ENCODE measurements at regions not wholly inside any gene's neighbourhood (a gene's known extent, or its start where the extent isn't known, plus 50 kb on each side); places are given as distances from the start of the nearest gene placed in this dataset.

GRCh38 chr6:81331526-81331925, 421.0 kb downstream of the TENT5A start:
- TF ChIP-seq CTCF (conservative IDR thresholded peaks at IDR 0.05; ENCODE audit: control insufficient read depth, insufficient read depth, low read depth, low read length): no peak
- peak; percentile 52 for DNase-seq (ENCODE audit: low read depth)
- H3K4me3 ChIP-seq (ENCODE audit: control insufficient read depth, low read depth, low read length): no peak overlapping the region

- H3K4me3 ChIP-seq (ENCODE audit: control insufficient read depth, low read depth, low read length): no peak overlapping the region
- no peak for DNase-seq (ENCODE audit: low read depth)
- TF ChIP-seq CTCF (conservative IDR thresholded peaks at IDR 0.05; ENCODE audit: control insufficient read depth, insufficient read depth, low read depth, low read length): no peak
Observed at GRCh38 chr6:81328700-81329099, 423.8 kb downstream of the TENT5A start.

GRCh38 chr6:81326881-81327561, 425.5 kb downstream of the TENT5A start:
- TF ChIP-seq CTCF (conservative IDR thresholded peaks at IDR 0.05; ENCODE audit: control insufficient read depth, insufficient read depth, low read depth, low read length): no peak
- no peak overlapping the region for H3K4me3 ChIP-seq (ENCODE audit: control insufficient read depth, low read depth, low read length)
- peak; percentile 83 for DNase-seq (ENCODE audit: low read depth)

DNA sequence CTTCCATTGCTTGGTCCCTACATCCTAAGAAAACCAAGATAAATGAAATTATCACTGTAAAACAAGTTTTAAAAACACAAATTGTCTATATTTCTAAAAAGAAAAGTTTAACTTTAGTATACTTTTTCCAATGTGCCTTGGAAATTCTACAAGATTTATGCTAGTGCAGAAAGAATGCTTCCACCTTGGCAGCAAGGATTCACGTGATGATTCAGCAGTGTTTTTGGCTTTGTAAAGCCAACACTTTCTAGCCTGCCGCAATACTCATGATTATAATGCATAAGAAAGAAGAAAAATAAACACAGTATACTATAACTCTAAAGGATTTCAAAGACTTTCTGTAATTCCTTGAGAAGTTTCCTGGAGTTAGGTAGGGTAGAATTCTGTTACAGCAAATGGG, 442.7 kb downstream of the TENT5A start:
- TF ChIP-seq CTCF (conservative IDR thresholded peaks at IDR 0.05; ENCODE audit: control insufficient read depth, insufficient read depth, low read depth, low read length): no peak
- H3K4me3 ChIP-seq (ENCODE audit: control insufficient read depth, low read depth, low read length): no peak overlapping the region
- DNase-seq (ENCODE audit: low read depth): peak; percentile 15

- TF ChIP-seq CTCF (conservative IDR thresholded peaks at IDR 0.05; ENCODE audit: control insufficient read depth, insufficient read depth, low read depth, low read length): no peak
- H3K4me3 ChIP-seq (ENCODE audit: control insufficient read depth, low read depth, low read length): no peak overlapping the region
- DNase-seq (ENCODE audit: low read depth): no peak
Observed at GRCh38 chr6:81308577-81309279, 443.8 kb downstream of the TENT5A start.

DNA sequence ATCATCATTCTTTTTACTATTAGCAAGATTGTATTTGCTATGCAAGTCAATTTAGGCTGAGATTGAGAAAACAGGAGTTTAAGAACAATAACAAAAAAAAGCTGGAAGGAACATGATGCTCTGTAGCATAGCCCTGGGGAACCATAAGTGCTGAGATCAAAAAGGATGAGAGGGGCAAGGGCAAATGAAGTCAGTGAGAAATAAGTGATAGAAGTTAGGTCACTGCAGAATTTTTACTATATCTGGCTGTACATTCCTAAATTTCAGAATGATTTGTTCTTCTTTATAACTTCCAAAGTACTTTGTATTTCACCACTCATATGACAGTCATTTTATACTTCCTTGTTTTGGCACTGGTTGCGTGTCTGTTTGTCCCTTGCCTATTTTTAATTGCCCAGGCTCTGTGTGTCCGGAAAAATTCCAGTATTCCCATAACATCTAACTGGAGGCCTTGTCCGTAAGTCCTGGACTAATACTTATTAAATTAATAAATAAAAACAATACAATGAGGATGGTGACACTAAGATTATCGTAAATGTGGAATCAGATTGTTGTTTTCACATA, 444.7 kb downstream of the TENT5A start:
- H3K4me3 ChIP-seq (ENCODE audit: control insufficient read depth, low read depth, low read length): no peak overlapping the region
- TF ChIP-seq CTCF (conservative IDR thresholded peaks at IDR 0.05; ENCODE audit: control insufficient read depth, insufficient read depth, low read depth, low read length): no peak
- DNase-seq (ENCODE audit: low read depth): no peak
